CD4-positive, alpha-beta T cell treated with Interleukin-15 for 1 hour (primary cell): ENCODE measurements at regions not wholly inside any gene's neighbourhood (a gene's known extent, or its start where the extent isn't known, plus 50 kb on each side); places are given as distances from the start of the nearest gene placed in this dataset.

Experiments
- DNase-seq: peaks from one replicate; pipeline ENCODE4 v3.0.0-alpha.2; 2020

- no peak for DNase-seq
Observed at GRCh38 chr2:126796931-126797621, 101.6 kb upstream of the TEX51 start.

DNA sequence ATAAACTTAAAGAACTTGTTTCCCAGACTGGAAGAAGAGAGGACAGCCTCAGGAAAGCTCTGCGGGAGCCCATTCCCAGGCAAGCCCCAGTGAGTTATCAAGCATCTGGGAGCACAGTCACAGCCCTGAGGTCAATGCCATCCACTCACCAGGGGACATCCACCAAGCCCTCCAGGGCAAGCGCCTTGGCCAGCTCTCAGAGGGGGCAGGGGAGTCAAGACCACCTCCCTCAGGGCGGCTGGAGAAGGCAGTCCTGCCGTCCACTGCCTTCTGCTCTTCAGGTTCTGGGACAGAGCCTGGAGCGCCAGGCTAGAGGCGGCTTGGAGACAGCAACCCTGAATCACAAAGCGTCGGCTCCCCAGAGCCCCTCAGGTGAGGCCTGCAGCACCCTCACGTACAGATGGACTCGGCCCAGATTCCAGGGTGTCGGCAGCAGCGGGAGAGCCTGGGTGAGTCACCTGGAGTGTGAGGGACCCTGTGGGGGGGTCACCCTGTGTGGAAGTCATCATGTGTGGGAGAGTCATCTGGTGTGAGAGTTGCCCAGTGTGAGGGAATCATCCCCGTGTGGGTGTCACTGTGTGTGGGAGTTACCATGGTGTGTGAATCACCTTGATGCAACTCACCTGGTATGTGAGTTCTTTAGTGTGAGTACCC is 100.9 kb upstream of the TEX51 start:
- no peak for DNase-seq

DNA sequence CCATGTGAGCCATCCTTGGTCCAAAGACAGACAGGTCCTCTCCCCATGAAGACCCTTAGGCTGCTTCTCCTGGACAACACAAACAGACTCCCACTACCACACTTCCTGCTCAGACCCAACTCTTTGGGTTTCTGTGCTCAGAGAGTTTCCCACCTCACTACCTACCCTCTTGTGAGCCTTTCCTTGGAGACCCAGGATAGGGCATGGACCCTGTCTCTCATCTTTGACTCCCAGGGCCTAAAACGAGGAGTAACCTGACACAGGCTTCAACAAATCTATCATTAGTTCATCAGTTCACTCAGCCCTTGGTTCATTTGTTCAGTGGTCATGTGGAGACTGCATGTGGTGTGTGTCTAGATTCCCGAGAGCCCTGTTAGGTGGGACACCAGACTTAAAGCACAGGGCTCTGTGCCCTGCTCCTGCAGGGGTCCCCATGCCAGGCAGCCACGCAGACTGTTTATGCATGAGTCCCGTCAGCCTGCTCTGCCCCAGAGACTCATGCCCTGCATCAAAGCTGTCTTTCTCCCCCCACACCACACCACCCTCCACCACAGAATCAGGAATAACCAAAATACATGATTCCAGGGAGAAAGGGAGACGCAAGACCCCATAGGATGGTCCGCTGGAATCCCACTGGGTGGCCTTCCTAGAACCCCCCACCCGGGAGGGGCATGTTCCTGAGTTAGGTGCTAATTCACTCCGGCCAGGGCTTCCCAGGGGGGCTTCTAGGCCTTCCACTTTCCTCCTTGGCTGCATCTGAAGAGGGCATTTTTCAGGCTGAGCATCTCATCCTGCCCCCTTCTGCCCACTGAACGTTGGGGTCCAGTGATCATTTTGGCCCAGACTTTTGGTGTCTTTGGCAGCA is 100.2 kb upstream of the TEX51 start:
- DNase-seq = no peak

- DNase-seq = no peak
Observed at GRCh38 chr2:126799301-126799700, 99.4 kb upstream of the TEX51 start.

GRCh38 chr2:126801473-126801872 is 97.2 kb upstream of the TEX51 start:
- no peak for DNase-seq

GRCh38 chr2:126802316-126802715 is 96.4 kb upstream of the TEX51 start:
- no peak for DNase-seq

DNA sequence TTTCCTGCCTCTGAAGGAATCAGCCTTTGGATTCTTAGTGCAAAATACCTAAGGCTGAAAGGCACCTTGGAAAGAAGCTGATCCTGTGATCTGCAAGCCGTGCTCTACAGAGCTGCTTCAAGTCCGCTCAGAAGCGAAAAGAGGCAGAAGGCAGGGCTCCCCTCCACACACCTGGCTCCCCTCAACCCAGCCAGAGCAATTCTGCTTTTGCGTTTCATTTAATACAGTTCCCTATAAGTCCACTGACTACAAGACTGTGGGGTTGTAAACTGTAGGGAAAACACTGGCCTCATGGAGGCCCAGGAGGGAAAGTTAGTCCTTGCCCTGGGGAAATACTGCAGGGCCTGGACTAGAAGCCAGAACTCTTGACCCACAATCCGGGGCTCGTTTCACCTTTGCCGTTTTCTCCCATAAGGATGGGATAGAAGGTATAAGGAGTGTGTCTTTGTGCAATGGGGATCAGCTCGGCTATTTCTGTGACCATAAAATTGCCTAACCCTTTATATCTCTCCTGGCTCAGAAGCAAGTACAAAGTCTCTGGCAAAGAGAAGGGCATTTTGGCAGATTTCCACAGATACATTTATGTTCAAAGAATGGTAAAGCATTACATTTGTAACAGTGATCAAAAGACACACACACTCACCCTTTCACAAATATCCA is 95.8 kb upstream of the TEX51 start:
- no peak for DNase-seq

DNA sequence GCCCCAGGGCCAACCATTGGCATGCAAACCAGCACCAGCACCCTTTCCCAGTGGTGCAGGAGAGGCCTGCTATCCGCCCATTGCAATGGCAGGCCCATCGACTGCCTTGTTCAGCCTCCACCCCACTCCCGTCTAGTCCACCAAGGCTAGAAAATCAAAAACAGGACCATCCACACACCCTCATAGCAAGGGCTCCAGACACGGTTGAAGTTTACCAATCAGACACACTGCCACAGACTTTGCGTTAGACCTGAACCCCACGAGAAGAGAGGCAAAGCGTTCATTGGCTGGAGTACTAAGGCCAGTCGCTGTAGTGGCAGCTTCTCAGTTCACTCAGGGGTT is 95.3 kb upstream of the TEX51 start:
- DNase-seq = no peak

DNA sequence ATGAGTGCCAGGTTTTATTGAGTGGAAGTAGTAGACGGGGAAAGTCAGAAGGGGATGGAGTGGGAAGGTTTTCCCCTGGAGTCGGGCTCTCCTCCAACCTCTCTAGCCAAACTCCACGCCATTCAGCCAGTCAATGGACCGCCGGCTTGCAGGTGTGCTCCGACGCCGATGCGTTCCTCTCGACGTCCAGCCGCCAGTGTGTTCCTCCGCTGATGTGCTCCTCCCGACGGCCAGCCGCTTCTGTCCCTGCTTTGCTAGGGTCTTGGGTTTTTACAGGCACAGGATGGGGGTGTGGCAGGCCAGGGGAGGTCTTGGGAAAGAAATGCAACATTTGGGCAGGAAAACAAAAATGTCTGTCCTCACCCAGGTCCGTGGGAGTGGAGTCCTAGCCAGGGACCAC is 94.3 kb upstream of the TEX51 start:
- no peak for DNase-seq

DNA sequence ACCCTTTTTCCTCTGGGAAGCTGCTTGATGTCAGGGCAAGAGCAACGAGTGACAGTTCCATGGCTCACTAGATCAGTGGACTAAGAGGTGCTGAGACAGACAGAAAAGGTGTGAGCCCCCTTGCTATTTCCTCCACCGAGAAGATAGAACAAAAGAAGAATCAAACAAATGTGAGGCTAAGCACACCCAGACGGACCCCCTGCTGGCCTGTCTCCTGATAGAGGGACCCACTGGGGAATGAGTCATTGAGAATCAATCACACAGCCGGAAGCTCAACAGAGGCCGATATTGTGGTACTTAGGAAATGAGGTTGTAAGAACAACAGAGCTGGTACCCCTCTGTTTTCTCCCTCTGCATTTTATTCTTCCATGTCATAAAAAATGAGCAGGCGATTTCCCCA is 89.8 kb upstream of the TEX51 start:
- DNase-seq = no peak

- no peak for DNase-seq
Observed at GRCh38 chr2:126809340-126809739, 89.3 kb upstream of the TEX51 start.

DNA sequence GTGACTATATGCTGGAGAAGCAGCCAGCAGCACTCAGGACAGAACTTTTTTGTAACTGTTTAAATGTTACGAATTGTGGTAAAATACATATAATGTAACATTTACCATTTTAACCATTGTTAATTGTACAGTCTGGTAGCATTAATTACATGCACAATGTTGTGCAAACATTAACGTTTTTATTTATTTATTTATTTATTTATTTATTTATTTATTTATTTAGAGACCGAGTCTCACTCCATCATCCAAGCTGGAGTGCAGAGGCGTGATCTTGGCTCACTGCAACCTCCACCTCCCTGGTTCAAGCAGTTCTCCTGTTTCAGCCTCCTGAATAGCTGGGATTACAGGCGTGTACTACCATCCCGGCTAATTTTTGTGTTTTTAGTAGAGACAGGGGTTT is 88.7 kb upstream of the TEX51 start:
- no peak for DNase-seq

DNA sequence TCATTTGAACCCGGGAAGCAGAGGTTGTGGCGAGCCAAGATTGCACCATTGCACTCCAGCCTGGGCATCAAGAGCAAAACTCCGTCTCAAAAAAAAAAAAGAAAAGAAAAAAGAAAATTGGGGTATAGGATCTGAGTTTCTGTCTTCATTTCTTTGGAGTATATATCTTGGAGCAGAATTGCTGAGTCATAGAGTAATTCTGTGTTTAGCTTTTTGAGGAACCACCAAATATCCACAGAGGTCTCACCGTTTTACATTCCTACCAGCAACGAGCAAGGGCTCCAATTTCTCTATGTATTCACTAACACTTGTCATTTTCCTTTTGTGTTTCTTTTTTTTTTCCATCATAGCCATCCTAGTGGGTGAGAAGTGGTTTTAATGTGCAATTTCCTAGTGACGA is 87.6 kb upstream of the TEX51 start:
- no peak for DNase-seq

DNA sequence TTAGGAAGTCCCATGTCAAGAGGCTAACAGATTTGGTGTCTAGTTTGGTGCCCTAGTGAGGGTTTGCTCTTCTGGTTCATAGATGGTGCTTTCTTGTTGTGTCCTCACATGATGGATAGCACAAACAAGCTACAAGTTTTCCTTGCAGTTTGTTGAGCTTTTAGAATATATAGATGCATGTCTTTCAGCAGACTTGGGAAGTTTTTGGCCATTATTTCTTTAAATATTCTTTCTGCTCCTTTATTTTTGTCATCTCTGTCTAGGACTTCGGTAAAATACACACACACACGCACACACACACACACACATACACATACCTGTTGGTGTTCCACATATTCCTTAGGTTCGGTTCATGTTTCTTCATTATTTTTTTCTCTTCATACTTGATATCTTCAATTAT is 81.5 kb upstream of the TEX51 start:
- no peak for DNase-seq

- DNase-seq = no peak
Observed at GRCh38 chr2:126822115-126822514, 76.6 kb upstream of the TEX51 start.

GRCh38 chr2:126822921-126823320 is 75.8 kb upstream of the TEX51 start:
- DNase-seq = no peak

DNA sequence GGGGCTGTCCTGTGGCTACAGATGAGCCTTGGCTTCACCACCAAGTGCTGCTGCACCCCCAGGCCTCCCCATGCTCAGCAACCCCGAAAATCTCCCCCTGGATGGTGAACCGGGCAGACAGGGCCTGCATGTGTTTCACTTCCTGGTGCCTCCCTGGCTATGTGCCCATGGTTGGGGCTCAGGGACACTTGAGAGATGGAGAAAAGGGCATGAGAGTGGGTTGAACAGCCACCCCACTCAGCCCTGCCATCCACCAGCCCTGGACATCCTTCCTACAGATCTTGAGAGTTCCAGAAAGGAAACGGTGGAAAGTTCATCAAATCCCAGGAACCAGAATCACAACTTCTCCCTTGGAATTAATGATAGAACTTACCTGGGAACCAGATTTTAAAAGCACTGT is 74.7 kb upstream of the TEX51 start:
- no peak for DNase-seq

DNA sequence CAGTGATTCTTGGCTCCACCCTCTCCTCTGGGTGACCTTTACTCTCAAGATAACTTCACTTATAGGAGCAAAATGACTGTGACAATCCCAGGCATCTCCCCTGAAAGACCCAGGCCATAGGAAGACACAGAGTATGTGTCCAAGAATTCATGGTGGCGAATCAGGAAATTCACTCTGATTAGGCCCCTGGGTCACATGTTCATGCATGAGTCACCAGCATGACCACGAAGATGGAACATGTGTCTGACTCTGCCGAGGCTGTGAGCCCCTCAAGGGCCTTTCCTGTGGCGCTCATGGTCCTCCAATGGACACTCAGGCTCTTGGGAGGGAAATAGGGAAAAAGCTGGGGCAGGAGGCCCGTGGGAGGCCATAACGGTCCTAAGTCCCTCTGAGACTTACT is 74.0 kb upstream of the TEX51 start:
- no peak for DNase-seq

DNA sequence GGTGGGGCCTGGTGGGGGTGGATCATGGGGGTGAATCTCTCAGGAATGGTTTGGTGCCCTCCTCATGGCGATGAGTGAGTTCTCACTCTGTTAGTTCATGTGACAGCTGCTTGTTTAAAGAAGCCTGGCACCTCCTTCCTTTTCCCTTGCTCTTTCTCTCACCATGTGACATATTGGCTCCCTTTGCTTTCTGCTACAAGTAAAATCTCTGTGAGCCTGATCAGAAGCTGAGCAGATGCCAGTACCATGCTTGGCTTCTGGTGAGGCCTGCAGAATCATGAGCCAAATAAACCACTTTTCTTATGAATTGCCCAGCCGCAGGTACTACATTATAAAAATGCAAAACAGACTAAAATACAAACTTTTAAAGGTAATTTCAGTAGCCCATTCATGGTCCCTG is 73.4 kb upstream of the TEX51 start:
- DNase-seq = no peak

DNA sequence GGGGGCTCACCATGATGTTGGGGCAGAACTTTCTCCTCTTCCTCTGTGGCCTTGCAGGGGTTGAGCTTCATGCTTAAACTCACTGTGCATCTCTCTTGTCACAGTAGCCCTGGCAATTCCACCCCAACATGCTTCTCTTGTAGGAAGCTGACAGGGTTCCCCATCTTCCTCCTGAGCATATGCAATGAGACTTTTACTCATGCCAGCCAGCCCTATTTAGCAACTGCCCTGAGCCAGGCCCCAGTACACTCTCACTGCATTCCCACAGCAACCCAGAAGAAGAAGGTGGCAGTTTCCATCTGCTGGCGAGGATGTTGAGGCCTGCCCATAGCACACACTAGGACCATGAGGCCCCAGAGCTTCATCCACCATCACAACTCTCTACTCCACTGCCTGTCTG is 72.2 kb upstream of the TEX51 start:
- no peak for DNase-seq

DNA sequence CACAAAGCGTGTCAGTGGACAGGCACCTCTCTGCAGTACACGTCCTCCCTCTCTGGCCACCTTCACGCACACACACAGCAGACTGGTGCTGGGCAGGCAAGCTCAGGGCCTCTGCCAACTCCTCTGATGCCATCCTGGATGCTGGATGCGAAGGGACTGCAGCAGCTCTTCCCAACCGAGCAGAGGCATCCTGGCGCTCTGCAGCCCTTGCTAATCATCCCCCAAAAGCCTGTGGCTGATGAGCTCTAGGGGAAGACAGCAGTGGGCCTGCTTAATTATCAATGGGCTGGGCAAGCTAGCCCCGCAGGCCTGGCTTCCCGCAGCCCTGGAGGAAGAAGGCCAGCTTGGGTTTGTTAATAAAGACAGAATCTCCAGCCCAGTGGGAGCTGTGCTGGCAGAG is 71.3 kb upstream of the TEX51 start:
- DNase-seq = no peak

DNA sequence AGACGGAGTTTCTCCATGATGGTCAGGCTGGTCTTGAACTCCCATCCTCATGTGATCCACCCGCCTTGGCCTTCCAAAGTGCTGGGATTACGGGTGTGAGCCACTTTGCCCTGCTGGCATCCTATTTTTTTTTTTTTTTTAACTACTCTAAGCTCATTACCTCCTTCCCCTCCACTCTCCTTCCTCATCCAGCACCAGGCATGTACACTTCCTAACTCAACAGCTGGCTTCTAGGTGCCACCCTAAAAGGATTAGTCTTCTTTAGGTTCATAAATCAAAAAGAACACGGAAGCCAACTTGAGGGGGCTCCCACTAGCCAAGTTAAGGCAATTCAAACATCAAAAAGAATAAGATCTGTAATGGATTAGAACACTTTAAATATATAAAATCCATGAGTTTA is 70.6 kb upstream of the TEX51 start:
- no peak for DNase-seq

- no peak for DNase-seq
Observed at GRCh38 chr2:126828491-126828890, 70.2 kb upstream of the TEX51 start.
